Caco-2 (cell line): ENCODE measurements at regions not wholly inside any gene's neighbourhood (a gene's known extent, or its start where the extent isn't known, plus 50 kb on each side); places are given as distances from the start of the nearest gene placed in this dataset.

Source experiments
- BruUV-seq: library from RNA; stranded (reverse); fragments of 400-500 nt; replicated peaks from 2 replicates; lab custom pipeline; 2021; lab: Mats Ljungman, UMichigan
- CTCF ChIA-PET: fragments of 300-600 bp; sonication (Branson Sonifier 250); formaldehyde crosslinking; loops from one replicate; lab custom pipeline; 2022; ENCODE audit warnings: antibody characterized with exemption; lab: Charles Lee
- POLR2A ChIA-PET: fragments of 300-600 bp; sonication (Branson Sonifier 250); formaldehyde crosslinking; loops from one replicate; lab custom pipeline; 2022; ENCODE audit warnings: antibody characterized with exemption; lab: Charles Lee
- DNase-seq, 2 experiments: peaks; one replicate each; pipeline versions ENCODE4 v3.0.0 to v3.0.0-alpha.2; 2020 to 2022
- H3K27me3 ChIP-seq: replicated peaks from 2 replicates; pipeline ENCODE4 v1.6.0; 2011; ENCODE audit warnings: low read length; ENCODE audit not compliant: control insufficient read depth, insufficient read depth
- H3K36me3 ChIP-seq: 2 replicates; pipeline ENCODE4 v1.5.1; 2011; ENCODE audit warnings: low read length; ENCODE audit not compliant: control insufficient read depth, insufficient read depth
- H3K4me1 ChIP-seq: fragments of 250-450 bp; sonication (Bioruptor Pico); 2 replicates; pipeline ENCODE4 v1.5.1; 2020; ENCODE audit warnings: mild to moderate bottlenecking
- H3K4me3 ChIP-seq: 2 replicates; pipeline ENCODE4 v1.5.1; 2011; ENCODE audit warnings: low read depth, mild to moderate bottlenecking, control low read depth, low read length
- H3K9me3 ChIP-seq: fragments of 250-450 bp; sonication (Bioruptor Pico); 2 replicates; pipeline ENCODE4 v1.5.1; 2020; ENCODE audit warnings: mild to moderate bottlenecking, moderate library complexity
- H3K27ac Mint-ChIP-seq: one replicate; pipeline ENCODE4 v1.8.0; 2022; ENCODE audit warnings: mixed read lengths; ENCODE audit not compliant: unreplicated experiment
- H3K27me3 Mint-ChIP-seq: one replicate; pipeline ENCODE4 v1.8.0; 2022; ENCODE audit warnings: mixed read lengths; ENCODE audit not compliant: insufficient read depth, unreplicated experiment
- H3K36me3 Mint-ChIP-seq: one replicate; pipeline ENCODE4 v1.8.0; 2022; ENCODE audit warnings: mild to moderate bottlenecking, mixed read lengths; ENCODE audit not compliant: insufficient read depth, unreplicated experiment
- H3K4me1 Mint-ChIP-seq: one replicate; pipeline ENCODE4 v1.8.0; 2022; ENCODE audit warnings: low read depth, mixed read lengths; ENCODE audit not compliant: unreplicated experiment
- H3K4me3 Mint-ChIP-seq: one replicate; pipeline ENCODE4 v1.8.0; 2022; ENCODE audit warnings: mild to moderate bottlenecking, moderate library complexity, mixed read lengths; ENCODE audit not compliant: unreplicated experiment
- H3K9me3 Mint-ChIP-seq: one replicate; pipeline ENCODE4 v1.8.0; 2022; ENCODE audit warnings: mixed read lengths; ENCODE audit not compliant: unreplicated experiment
- CTCF ChIP-seq, 2 experiments: fragments of 200-600 bp in 1 of 2; IDR thresholded peaks; 1 replicate in 1 of 2; 2 replicates in 1 of 2; pipeline versions ENCODE4 v1.5.1 to v1.8.0; 2011 to 2022; ENCODE audit warnings: antibody characterized with exemption in 1 of 2, control low read depth in 1 of 2, inconsistent platforms in 1 of 2, low read depth in 1 of 2, low read length in 1 of 2, mild to moderate bottlenecking in 1 of 2, moderate library complexity in 1 of 2; ENCODE audit not compliant: insufficient read depth in 1 of 2, severe bottlenecking in 1 of 2, unreplicated experiment in 1 of 2
- intact Hi-C: fragments of 100-400 bp; cut with micrococcal nuclease; formaldehyde crosslinking; loops from one replicate; pipeline ENCODE4 v1.10.0; 2022; ENCODE audit not compliant: unreplicated experiment

- Mint-ChIP-seq H3K9me3 (peaks cover 12% of the 10 kb centered on the region), H3K36me3 (no peaks in the 10 kb centered on the region), H3K27me3 (peaks cover 4% of the 10 kb centered on the region), H3K27ac (no peak overlapping the region), H3K4me1 (no peaks in the 10 kb centered on the region), H3K4me3 (no peak overlapping the region)
- Histone ChIP-seq H3K9me3 (peaks cover 9% of the 10 kb centered on the region), H3K36me3 (no peaks in the 10 kb centered on the region), H3K27me3 (no peaks in the 10 kb centered on the region), H3K4me3 (no peak overlapping the region), H3K4me1 (no peaks in the 10 kb centered on the region)
- intact Hi-C loops: no loop called here
- POLR2A ChIA-PET: no interaction called here
- CTCF ChIA-PET: no interaction called here
- TF ChIP-seq CTCF (IDR thresholded peaks at IDR 0.05; ENCODE audit: insufficient read depth in 1 of 2, low read depth in 1 of 2, low read length in 1 of 2, severe bottlenecking in 1 of 2, unreplicated experiment in 1 of 2): no peak
- no TSS peak for BruUV-seq
- DNase-seq: no peak
These were observed 51.3 kb upstream of the KAT6B start for GRCh38 chr10:74775099-74775498.
